HEK293 (cell line): ENCODE measurements at regions not wholly inside any gene's neighbourhood (a gene's known extent, or its start where the extent isn't known, plus 50 kb on each side); places are given as distances from the start of the nearest gene placed in this dataset.

Source experiments
- CTCF ChIA-PET: fragments of 350-600 bp; formaldehyde crosslinking; extraction: SDS; loops from one replicate; lab custom pipeline; 2021; ENCODE audit warnings: antibody characterized with exemption; lab: Yijun Ruan, JAX
- POLR2A ChIA-PET: fragments of 300-600 bp; formaldehyde crosslinking; extraction: SDS; loops from one replicate; lab custom pipeline; 2020; ENCODE audit warnings: antibody characterized with exemption, inconsistent platforms; lab: Yijun Ruan, JAX
- H3K27ac ChIP-seq: fragments of 200-500 bp; sonication (Bioruptor generic); 2 replicates; pipeline ENCODE4 v1.5.1; 2014; ENCODE audit warnings: low read depth, low read length, control low read depth, inconsistent platforms; ENCODE audit errors: extremely low read depth
- H3K36me3 ChIP-seq, 2 experiments: fragments of 200-500 bp in 1 of 2; sonication (Bioruptor generic) in 1 of 2; 1 replicate in 1 of 2; 2 replicates in 1 of 2; pipeline ENCODE4 v1.5.1; 2014 to 2017; ENCODE audit warnings: inconsistent platforms in 2 of 2, low read length in 2 of 2; ENCODE audit not compliant: control insufficient read depth in 2 of 2, insufficient read depth in 1 of 2
- H3K4me1 ChIP-seq: fragments of 200-500 bp; sonication (Bioruptor generic); 2 replicates; pipeline ENCODE4 v1.5.1; 2014; ENCODE audit warnings: mild to moderate bottlenecking, low read length, inconsistent platforms; ENCODE audit not compliant: control insufficient read depth, insufficient read depth
- H3K4me3 ChIP-seq: 2 replicates; pipeline ENCODE4 v1.5.1; 2011; ENCODE audit warnings: low read depth, mild to moderate bottlenecking, control low read depth, low read length, moderate library complexity
- H3K9me3 ChIP-seq: fragments of 200-500 bp; sonication (Bioruptor generic); 2 replicates; pipeline ENCODE4 v1.5.1; 2014; ENCODE audit warnings: low read depth, low read length, inconsistent platforms; ENCODE audit not compliant: control insufficient read depth, insufficient read depth
- GFI1B ChIP-seq: fragments of 450-650 bp; formaldehyde crosslinking; IDR thresholded peaks from 2 replicates; pipeline ENCODE4 v1.5.1; 2016; ENCODE audit warnings: missing biosample characterization, missing genetic modification characterization
- KLF16 ChIP-seq: fragments of 450-650 bp; formaldehyde crosslinking; IDR thresholded peaks from 2 replicates; pipeline ENCODE4 v1.5.1; 2017; ENCODE audit warnings: missing biosample characterization, missing genetic modification characterization
- OSR2 ChIP-seq: fragments of 450-650 bp; formaldehyde crosslinking; IDR thresholded peaks from 2 replicates; pipeline ENCODE4 v1.5.1; 2016; ENCODE audit warnings: missing biosample characterization, missing genetic modification characterization
- SALL2 ChIP-seq: fragments of 450-650 bp; formaldehyde crosslinking; IDR thresholded peaks from 2 replicates; pipeline ENCODE4 v1.5.0; 2017; ENCODE audit warnings: missing biosample characterization, mild to moderate bottlenecking, missing genetic modification characterization, borderline replicate concordance
- WT1 ChIP-seq: fragments of 450-650 bp; formaldehyde crosslinking; IDR thresholded peaks from 2 replicates; pipeline ENCODE4 v1.5.1; 2016; ENCODE audit warnings: missing biosample characterization, missing genetic modification characterization
- YY2 ChIP-seq: fragments of 450-650 bp; formaldehyde crosslinking; IDR thresholded peaks from 2 replicates; pipeline ENCODE4 v1.5.1; 2016; ENCODE audit warnings: missing biosample characterization, missing genetic modification characterization
- ZBTB1 ChIP-seq: fragments of 450-650 bp; formaldehyde crosslinking; IDR thresholded peaks from 2 replicates; pipeline ENCODE4 v1.5.1; 2016; ENCODE audit warnings: missing biosample characterization, missing genetic modification characterization
- ZBTB20 ChIP-seq: fragments of 450-650 bp; formaldehyde crosslinking; IDR thresholded peaks from 2 replicates; pipeline ENCODE4 v1.5.1; 2016; ENCODE audit warnings: missing biosample characterization, missing genetic modification characterization
- ZNF138 ChIP-seq: fragments of 450-650 bp; formaldehyde crosslinking; IDR thresholded peaks from 2 replicates; pipeline ENCODE4 v1.5.1; 2016; ENCODE audit warnings: missing biosample characterization, missing genetic modification characterization, borderline replicate concordance
- ZNF211 ChIP-seq: fragments of 450-650 bp; formaldehyde crosslinking; IDR thresholded peaks from 2 replicates; pipeline ENCODE4 v1.5.1; 2016; ENCODE audit warnings: low read depth, missing biosample characterization, missing genetic modification characterization
- ZNF214 ChIP-seq: fragments of 450-650 bp; formaldehyde crosslinking; IDR thresholded peaks from 2 replicates; pipeline ENCODE4 v1.5.1; 2017; ENCODE audit warnings: missing biosample characterization, mild to moderate bottlenecking, missing genetic modification characterization, borderline replicate concordance
- ZNF239 ChIP-seq: fragments of 450-650 bp; formaldehyde crosslinking; IDR thresholded peaks from 2 replicates; pipeline ENCODE4 v1.5.1; 2016; ENCODE audit warnings: missing biosample characterization, missing genetic modification characterization
- ZNF266 ChIP-seq: fragments of 450-650 bp; formaldehyde crosslinking; IDR thresholded peaks from 2 replicates; pipeline ENCODE4 v1.5.1; 2016; ENCODE audit warnings: missing biosample characterization, missing genetic modification characterization, low read depth
- ZNF324 ChIP-seq: fragments of 450-650 bp; formaldehyde crosslinking; IDR thresholded peaks from 2 replicates; pipeline ENCODE4 v1.5.1; 2016; ENCODE audit warnings: missing biosample characterization, missing genetic modification characterization
- ZNF341 ChIP-seq: fragments of 450-650 bp; formaldehyde crosslinking; IDR thresholded peaks from 2 replicates; pipeline ENCODE4; 2016; ENCODE audit warnings: low read depth, missing biosample characterization, missing genetic modification characterization
- ZNF366 ChIP-seq: fragments of 450-650 bp; formaldehyde crosslinking; conservative IDR thresholded peaks from 2 replicates; pipeline ENCODE4 v1.5.1; 2016; ENCODE audit warnings: missing biosample characterization, missing genetic modification characterization
- ZNF426 ChIP-seq: fragments of 450-650 bp; formaldehyde crosslinking; IDR thresholded peaks from 2 replicates; pipeline ENCODE4 v1.5.1; 2017; ENCODE audit warnings: missing biosample characterization, missing genetic modification characterization, mild to moderate bottlenecking, inconsistent platforms, moderate library complexity
- ZNF473 ChIP-seq: fragments of 450-650 bp; formaldehyde crosslinking; IDR thresholded peaks from 2 replicates; pipeline ENCODE4 v1.5.1; 2017; ENCODE audit warnings: missing biosample characterization, missing genetic modification characterization
- ZNF544 ChIP-seq: fragments of 450-650 bp; formaldehyde crosslinking; IDR thresholded peaks from 2 replicates; pipeline ENCODE4 v1.5.0; 2017; ENCODE audit warnings: missing biosample characterization, missing genetic modification characterization
- ZNF580 ChIP-seq: fragments of 450-650 bp; formaldehyde crosslinking; IDR thresholded peaks from 2 replicates; pipeline ENCODE4 v1.5.1; 2016; ENCODE audit warnings: missing biosample characterization, missing genetic modification characterization
- ZNF639 ChIP-seq: fragments of 450-650 bp; formaldehyde crosslinking; IDR thresholded peaks from 2 replicates; pipeline ENCODE4 v1.5.1; 2016; ENCODE audit warnings: missing biosample characterization, missing genetic modification characterization
- ZSCAN16 ChIP-seq: fragments of 450-650 bp; formaldehyde crosslinking; IDR thresholded peaks from 2 replicates; pipeline ENCODE4 v1.5.1; 2016; ENCODE audit warnings: missing biosample characterization, missing genetic modification characterization
- ZSCAN4 ChIP-seq: fragments of 450-650 bp; formaldehyde crosslinking; IDR thresholded peaks from 2 replicates; pipeline ENCODE4 v1.5.1; 2017; ENCODE audit warnings: missing biosample characterization, missing genetic modification characterization

GRCh38 chr4:15186806-15187205 lies 184.5 kb downstream of the CPEB2 start (continued):
- TF ChIP-seq SALL2 (tag by site-specific recombination) (no peak), ZNF341 (tag by site-specific recombination) (no peak), ZBTB20 (tag by site-specific recombination) (no peak), ZNF266 (tag by site-specific recombination) (no peak), ZNF473 (no peak), YY2 (tag by site-specific recombination) (no peak), KLF16 (tag by site-specific recombination) (no peak)

- POLR2A ChIA-PET, result no interaction called here
- no peaks in the 10 kb centered on the region for H3K9me3 ChIP-seq
- no peak for TF ChIP-seq GFI1B
- TF ChIP-seq, all 188 proteins: peak for 0
- Histone ChIP-seq H3K4me3 (no peak overlapping the region), H3K4me1 (no peaks in the 10 kb centered on the region), H3K27ac (no peak overlapping the region), H3K36me3 (no peaks in the 10 kb centered on the region)
- CTCF ChIA-PET, result no interaction called here
Measured at GRCh38 chr4:15188605-15189539, 186.6 kb downstream of the CPEB2 start.

GRCh38 chr4:15194520-15194919 lies 192.2 kb downstream of the CPEB2 start:
- CTCF ChIA-PET, result no interaction called here
- TF ChIP-seq ZNF211, result no peak
- no peak for TF ChIP-seq ZSCAN4 (tag by site-specific recombination)
- no peak for TF ChIP-seq ZNF639 (tag by site-specific recombination)
- TF ChIP-seq ZBTB1 (tag by site-specific recombination), result no peak
- TF ChIP-seq ZNF214 (tag by site-specific recombination), result no peak
- no peak for TF ChIP-seq ZSCAN16 (tag by site-specific recombination)
- TF ChIP-seq ZNF138 (tag by site-specific recombination), result no peak
- no peak for TF ChIP-seq ZNF366
- TF ChIP-seq OSR2 (tag by site-specific recombination), result no peak
- TF ChIP-seq WT1, result no peak
- TF ChIP-seq ZNF239 (tag by site-specific recombination), result no peak
- TF ChIP-seq ZNF580 (tag by site-specific recombination), result no peak
- TF ChIP-seq ZNF426, result no peak
- no peak for TF ChIP-seq ZNF324 (tag by site-specific recombination)
- no peak for TF ChIP-seq ZNF544 (tag by site-specific recombination)
- TF ChIP-seq, all 188 proteins: peak for 0
- no peaks in the 10 kb centered on the region for H3K36me3 ChIP-seq
- no peak overlapping the region for H3K4me3 ChIP-seq
- H3K27ac ChIP-seq, result no peak overlapping the region
- H3K4me1 ChIP-seq, result no peaks in the 10 kb centered on the region
- POLR2A ChIA-PET, result no interaction called here
- no peaks in the 10 kb centered on the region for H3K9me3 ChIP-seq
